Erythroblast (primary cell): ENCODE measurements at regions not wholly inside any gene's neighbourhood (a gene's known extent, or its start where the extent isn't known, plus 50 kb on each side); places are given as distances from the start of the nearest gene placed in this dataset.

Source experiments
- GATA1 ChIP-seq: IDR thresholded peaks from 2 replicates; pipeline ENCODE4 v1.6.1; 2011; ENCODE audit warnings: low read depth, mild to moderate bottlenecking, control low read depth, low read length, moderate library complexity
- POLR2A ChIP-seq: IDR thresholded peaks from 2 replicates; pipeline ENCODE4 v1.6.1; 2011; ENCODE audit warnings: mild to moderate bottlenecking, low read length

- TF ChIP-seq POLR2A (no peak), GATA1 (no peak)
Measured at GRCh38 chrX:45372151-45372550, 171.5 kb upstream of the DIPK2B start.
